ENCODE measurements at regions not wholly inside any gene's neighbourhood (a gene's known extent, or its start where the extent isn't known, plus 50 kb on each side); places are given as distances from the start of the nearest gene placed in this dataset.

DNA sequence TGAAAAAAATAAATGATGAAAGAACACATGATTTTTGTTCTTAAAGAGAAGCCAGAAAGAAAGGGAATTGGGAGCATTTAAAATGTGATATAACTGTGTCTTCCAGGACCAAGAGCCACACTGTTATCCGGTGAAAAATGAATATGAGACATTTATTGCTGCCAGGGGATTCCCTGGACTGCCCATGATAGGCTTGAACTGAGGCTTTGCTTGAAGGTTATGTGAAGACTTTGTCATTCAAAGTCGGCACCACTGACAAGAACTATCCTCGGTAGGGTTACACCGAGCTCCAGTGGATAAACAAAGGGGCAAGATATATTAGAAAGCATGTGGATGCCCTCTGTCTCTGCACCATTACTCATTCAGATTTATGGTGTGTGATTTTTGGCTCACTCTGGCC lies 125.4 kb upstream of the MINDY3 start:
- TF ChIP-seq CTCF (IDR thresholded peaks at IDR 0.05), result no peak
- no peak for TF ChIP-seq POLR2A (IDR thresholded peaks at IDR 0.05; ENCODE audit: low read length)
- TF ChIP-seq RFX5 (IDR thresholded peaks at IDR 0.05), result no peak
- no peak for TF ChIP-seq RCOR1 (IDR thresholded peaks at IDR 0.05; ENCODE audit: low read depth, low read length)
- TF ChIP-seq CBX2 (IDR thresholded peaks at IDR 0.05; ENCODE audit: borderline replicate concordance, low read depth), result no peak

All from A549 (cell line).